Peyer's patch (tissue), 4 donors: ENCODE measurements at regions not wholly inside any gene's neighbourhood (a gene's known extent, or its start where the extent isn't known, plus 50 kb on each side); places are given as distances from the start of the nearest gene placed in this dataset.
A peak's percentile ranks its signal among the peaks of the same experiment; 100 is the strongest.

Experiments used
- DNase-seq, 3 donors: peaks; one replicate each; pipeline ENCODE4 v3.0.0-alpha.2; 2017 to 2019
- H3K27ac ChIP-seq, 4 donors: fragments of 200-600 bp; sonication (generic); one replicate each; pipeline ENCODE4 v1.5.1; 2016 to 2019
- H3K27me3 ChIP-seq, 2 donors: fragments of 200-600 bp; sonication (generic); one replicate each; pipeline ENCODE4 v1.5.1; 2019
- H3K36me3 ChIP-seq, 3 donors: fragments of 200-600 bp; sonication (generic); one replicate each; pipeline ENCODE4 v1.5.1; 2016 to 2019
- H3K4me1 ChIP-seq, 4 donors: fragments of 200-600 bp; sonication (generic); one replicate each; pipeline ENCODE4 v1.5.1; 2016 to 2019
- H3K4me3 ChIP-seq, 4 donors: fragments of 200-600 bp; sonication (generic); 1 replicate in 3 of 4; 2 replicates in 1 of 4; pipeline ENCODE4 v1.5.1; 2016 to 2019; ENCODE audit warnings: mild to moderate bottlenecking in 1 of 4
- H3K9me3 ChIP-seq, 4 donors: fragments of 200-600 bp; sonication (generic); one replicate each; pipeline ENCODE4 v1.5.1; 2016 to 2019; ENCODE audit warnings: mild to moderate bottlenecking in 1 of 4
- CTCF ChIP-seq, 6 experiments: fragments of 450-650 bp in 4 of 6; fragments of 200-600 bp in 2 of 6; sonication (generic) in 1 of 6; IDR thresholded peaks; one replicate each; pipeline ENCODE4 v1.5.1; 2017 to 2019; ENCODE audit warnings: antibody characterized with exemption in 6 of 6, mild to moderate bottlenecking in 3 of 6, moderate library complexity in 1 of 6
- POLR2A ChIP-seq, 2 donors: fragments of 450-650 bp; IDR thresholded peaks; one replicate each; pipeline ENCODE4 v1.5.1; 2017; ENCODE audit warnings: antibody characterized with exemption in 2 of 2, mild to moderate bottlenecking in 2 of 2, moderate library complexity in 2 of 2

- no peak overlapping the region for H3K4me3 ChIP-seq
- H3K4me1 ChIP-seq: no peaks in the 10 kb centered on the region
- no peaks in the 10 kb centered on the region for H3K27me3 ChIP-seq
- TF ChIP-seq CTCF (IDR thresholded peaks at IDR 0.05) (peak in 1 of 6 experiments; percentile 13), POLR2A (IDR thresholded peaks at IDR 0.05) (no peak)
- no peaks in the 10 kb centered on the region for H3K36me3 ChIP-seq
- H3K9me3 ChIP-seq: no peaks in the 10 kb centered on the region
- no peak for DNase-seq
- H3K27ac ChIP-seq: no peak overlapping the region
Observed at GRCh38 chr13:71067165-71067815, 799.7 kb downstream of the DACH1 start.

- Histone ChIP-seq H3K9me3 (no peaks in the 10 kb centered on the region), H3K4me3 (no peak overlapping the region), H3K36me3 (no peaks in the 10 kb centered on the region), H3K27ac (no peak overlapping the region), H3K27me3 (no peaks in the 10 kb centered on the region), H3K4me1 (no peaks in the 10 kb centered on the region)
- no peak for DNase-seq
- TF ChIP-seq POLR2A (IDR thresholded peaks at IDR 0.05) (no peak), CTCF (IDR thresholded peaks at IDR 0.05) (no peak)
Observed at GRCh38 chr13:71056581-71056980, 810.4 kb downstream of the DACH1 start.

- Histone ChIP-seq H3K36me3 (no peaks in the 10 kb centered on the region), H3K4me1 (no peaks in the 10 kb centered on the region), H3K9me3 (no peaks in the 10 kb centered on the region), H3K27ac (no peak overlapping the region), H3K27me3 (no peaks in the 10 kb centered on the region), H3K4me3 (no peak overlapping the region)
- TF ChIP-seq POLR2A (IDR thresholded peaks at IDR 0.05): no peak
- TF ChIP-seq CTCF (IDR thresholded peaks at IDR 0.05): no peak
- no peak for DNase-seq
Observed at GRCh38 chr13:71055644-71056043, 811.4 kb downstream of the DACH1 start.

GRCh38 chr13:71055047-71055446, 812.0 kb downstream of the DACH1 start:
- DNase-seq: no peak
- no peaks in the 10 kb centered on the region for H3K27me3 ChIP-seq
- TF ChIP-seq POLR2A (IDR thresholded peaks at IDR 0.05): no peak
- TF ChIP-seq CTCF (IDR thresholded peaks at IDR 0.05): no peak

GRCh38 chr13:71054358-71054757, 812.6 kb downstream of the DACH1 start:
- H3K36me3 ChIP-seq: no peaks in the 10 kb centered on the region
- H3K4me1 ChIP-seq: no peaks in the 10 kb centered on the region
- H3K4me3 ChIP-seq: no peak overlapping the region
- H3K27me3 ChIP-seq: no peaks in the 10 kb centered on the region
- TF ChIP-seq POLR2A (IDR thresholded peaks at IDR 0.05) (no peak), CTCF (IDR thresholded peaks at IDR 0.05) (no peak)
- no peaks in the 10 kb centered on the region for H3K9me3 ChIP-seq
- H3K27ac ChIP-seq: no peak overlapping the region
- DNase-seq: no peak

More at GRCh38 chr13:71055047-71055446, 812.0 kb downstream of the DACH1 start:
- Histone ChIP-seq H3K9me3 (no peaks in the 10 kb centered on the region), H3K4me3 (no peak overlapping the region), H3K27ac (no peak overlapping the region), H3K36me3 (no peaks in the 10 kb centered on the region), H3K4me1 (no peaks in the 10 kb centered on the region)

- no peak for DNase-seq
- Histone ChIP-seq H3K9me3 (no peaks in the 10 kb centered on the region), H3K36me3 (no peaks in the 10 kb centered on the region), H3K4me3 (no peak overlapping the region), H3K27me3 (no peaks in the 10 kb centered on the region), H3K27ac (no peak overlapping the region), H3K4me1 (no peaks in the 10 kb centered on the region)
- no peak for TF ChIP-seq CTCF (IDR thresholded peaks at IDR 0.05)
- no peak for TF ChIP-seq POLR2A (IDR thresholded peaks at IDR 0.05)
Observed at GRCh38 chr13:71051573-71051972, 815.4 kb downstream of the DACH1 start.
